IMR-90 (cell line): ENCODE measurements at regions not wholly inside any gene's neighbourhood (a gene's known extent, or its start where the extent isn't known, plus 50 kb on each side); places are given as distances from the start of the nearest gene placed in this dataset.

Source experiments
- ATAC-seq: fragments of 200-7000 bp; cut with Tn5 transposase; 2 replicates; pipeline ENCODE4 v1.9.1; 2020; ENCODE audit warnings: low read depth, mild to moderate bottlenecking, moderate library complexity
- BruUV-seq: library from RNA; stranded (reverse); fragments of 400-500 nt; replicated peaks from 2 replicates; lab custom pipeline; 2021; lab: Mats Ljungman, UMichigan
- CTCF ChIA-PET: fragments of 300-600 bp; formaldehyde crosslinking; extraction: SDS; loops from one replicate; lab custom pipeline; 2021; ENCODE audit warnings: antibody characterized with exemption; lab: Yijun Ruan, JAX
- POLR2A ChIA-PET: fragments of 300-600 bp; sonication (Branson Sonifier 250); formaldehyde crosslinking; loops from one replicate; lab custom pipeline; 2022; ENCODE audit warnings: antibody characterized with exemption; ENCODE audit not compliant: unreplicated experiment; lab: Charles Lee
- DNase-seq: peaks from one replicate; pipeline ENCODE4 v3.0.0; 2013
- H2AFZ ChIP-seq: replicated peaks from 2 replicates; pipeline ENCODE3; 2013; ENCODE audit warnings: low read length, mild to moderate bottlenecking; ENCODE audit not compliant: poor library complexity
- H2AK5ac ChIP-seq: 2 replicates; pipeline ENCODE4 v1.6.1; 2013; ENCODE audit warnings: low read depth, low read length, inconsistent platforms
- H2AK9ac ChIP-seq: replicated peaks from 2 replicates; pipeline ENCODE3; 2013; ENCODE audit warnings: mild to moderate bottlenecking, low read depth, low read length, moderate library complexity; ENCODE audit not compliant: poor library complexity
- H2BK120ac ChIP-seq: 2 replicates; pipeline ENCODE4 v1.6.1; 2013; ENCODE audit warnings: low read depth, low read length, inconsistent platforms
- H2BK15ac ChIP-seq: 3 replicates; pipeline ENCODE4 v1.6.1; 2013; ENCODE audit warnings: low read depth, low read length, inconsistent platforms
- H2BK20ac ChIP-seq: 2 replicates; pipeline ENCODE4 v1.6.1; 2013; ENCODE audit warnings: low read depth, mild to moderate bottlenecking, inconsistent platforms, low read length, moderate library complexity
- H2BK5ac ChIP-seq: 2 replicates; pipeline ENCODE4 v1.6.1; 2013; ENCODE audit warnings: mild to moderate bottlenecking, low read depth, low read length, inconsistent platforms; ENCODE audit not compliant: poor library complexity, severe bottlenecking
- H3K14ac ChIP-seq: replicated peaks from 2 replicates; pipeline ENCODE4 v1.6.1; 2013; ENCODE audit warnings: low read depth, low read length, inconsistent platforms
- H3K18ac ChIP-seq: 2 replicates; pipeline ENCODE4 v1.6.1; 2013; ENCODE audit warnings: low read depth, low read length, control low read depth
- H3K23ac ChIP-seq: 2 replicates; pipeline ENCODE4 v1.6.1; 2013; ENCODE audit warnings: low read depth, low read length, inconsistent platforms
- H3K27ac ChIP-seq: 2 replicates; pipeline ENCODE4 v1.5.1; 2013; ENCODE audit warnings: mild to moderate bottlenecking, control low read depth, low read length; ENCODE audit not compliant: insufficient read depth
- H3K27me3 ChIP-seq: 2 replicates; pipeline ENCODE4 v1.6.1; 2013; ENCODE audit warnings: low read length; ENCODE audit not compliant: control insufficient read depth, insufficient read depth
- H3K36me3 ChIP-seq: 2 replicates; pipeline ENCODE4 v1.6.1; 2013; ENCODE audit warnings: low read length, mixed read lengths; ENCODE audit not compliant: control insufficient read depth, insufficient read depth
- H3K4ac ChIP-seq: 2 replicates; pipeline ENCODE4 v1.6.1; 2013; ENCODE audit warnings: low read depth, low read length, inconsistent platforms
- H3K4me1 ChIP-seq: 2 replicates; pipeline ENCODE4 v1.6.1; 2013; ENCODE audit warnings: low read length, mixed read lengths; ENCODE audit not compliant: control insufficient read depth, insufficient read depth
- H3K4me2 ChIP-seq: 2 replicates; pipeline ENCODE4 v1.6.1; 2013; ENCODE audit warnings: low read depth, mild to moderate bottlenecking, control low read depth, low read length, moderate library complexity
- H3K4me3 ChIP-seq: 2 replicates; pipeline ENCODE4 v1.5.1; 2013; ENCODE audit warnings: low read depth, mild to moderate bottlenecking, control low read depth, low read length, moderate library complexity; ENCODE audit not compliant: insufficient read depth
- H3K56ac ChIP-seq: 2 replicates; pipeline ENCODE4 v1.6.1; 2013; ENCODE audit warnings: low read length, inconsistent platforms; ENCODE audit not compliant: insufficient read depth; ENCODE audit errors: extremely low read depth
- H3K79me1 ChIP-seq, 2 experiments: 2 replicates each; pipeline ENCODE4 v1.6.1; 2013; ENCODE audit warnings: low read length in 2 of 2, inconsistent platforms in 1 of 2, low read depth in 1 of 2
- H3K9ac ChIP-seq: 2 replicates; pipeline ENCODE4 v1.6.1; 2013; ENCODE audit warnings: low read depth, low read length, control low read depth
- H3K9me1 ChIP-seq: 2 replicates; pipeline ENCODE4 v1.6.1; 2013; ENCODE audit warnings: low read length, inconsistent platforms; ENCODE audit not compliant: insufficient read depth
- H3K9me3 ChIP-seq: 2 replicates; pipeline ENCODE4 v1.6.1; 2013; ENCODE audit warnings: low read length; ENCODE audit not compliant: control insufficient read depth, insufficient read depth
- H4K20me1 ChIP-seq: 2 replicates; pipeline ENCODE4 v1.6.1; 2013; ENCODE audit warnings: low read length, inconsistent platforms; ENCODE audit not compliant: insufficient read depth
- H4K5ac ChIP-seq: 2 replicates; pipeline ENCODE4 v1.6.1; 2013; ENCODE audit warnings: mild to moderate bottlenecking, low read depth, low read length, control low read depth
- H4K8ac ChIP-seq, 2 experiments: 2 replicates each; pipeline ENCODE4 v1.6.1; 2013; ENCODE audit warnings: low read depth in 2 of 2, low read length in 2 of 2, control low read depth in 1 of 2, inconsistent platforms in 1 of 2
- H4K91ac ChIP-seq: 2 replicates; pipeline ENCODE4 v1.6.1; 2013; ENCODE audit warnings: low read depth, low read length, inconsistent platforms; ENCODE audit not compliant: insufficient read depth
- CEBPB ChIP-seq: IDR thresholded peaks from 2 replicates; pipeline ENCODE4 v1.6.1; 2012; ENCODE audit warnings: low read depth, low read length, improper control_type of control experiment
- CHD1 ChIP-seq: IDR thresholded peaks from 2 replicates; pipeline ENCODE4 v1.6.1; 2012; ENCODE audit warnings: low read depth, low read length, improper control_type of control experiment
- MAFK ChIP-seq: IDR thresholded peaks from 2 replicates; pipeline ENCODE4 v1.6.1; 2012; ENCODE audit warnings: low read depth, low read length, improper control_type of control experiment
- MAZ ChIP-seq: IDR thresholded peaks from 2 replicates; pipeline ENCODE4 v1.6.1; 2012; ENCODE audit warnings: low read depth, mild to moderate bottlenecking, low read length, improper control_type of control experiment, moderate library complexity, borderline replicate concordance
- NFE2L2 ChIP-seq: fragments of 150-350 bp; IDR thresholded peaks from 2 replicates; pipeline ENCODE4 v1.6.1; 2016; ENCODE audit warnings: low read depth, mild to moderate bottlenecking, low read length
- RCOR1 ChIP-seq: IDR thresholded peaks from 2 replicates; pipeline ENCODE4 v1.6.1; 2012; ENCODE audit warnings: mild to moderate bottlenecking, low read length, improper control_type of control experiment; ENCODE audit not compliant: insufficient replicate concordance
- RFX5 ChIP-seq: IDR thresholded peaks from 2 replicates; pipeline ENCODE4 v1.8.0; 2012; ENCODE audit warnings: low read depth, mild to moderate bottlenecking, low read length, moderate library complexity
- SMC3 ChIP-seq: fragments of 150-350 bp; IDR thresholded peaks from 2 replicates; pipeline ENCODE4 v1.6.1; 2016; ENCODE audit warnings: low read depth, mild to moderate bottlenecking, antibody characterized with exemption, low read length, moderate library complexity
- USF2 ChIP-seq: fragments of 150-350 bp; IDR thresholded peaks from 2 replicates; pipeline ENCODE4 v1.6.1; 2017; ENCODE audit warnings: mild to moderate bottlenecking, antibody characterized with exemption, low read length, low read depth
- WGBS, 2 experiments: methylation state at CpG; one replicate each; pipeline versions ENCODE4 v1.1.5 to v1.1.7; 2013; ENCODE audit warnings: missing lambda C conversion rate in 2 of 2; ENCODE audit not compliant: insufficient read length in 1 of 2; ENCODE audit errors: extremely low coverage in 2 of 2; 5-methylcytosine and 5-hydroxymethylcytosine counted together
- dilution Hi-C: fragments of 300-500 bp; cut with HindIII; formaldehyde crosslinking; loops from one replicate; pipeline ENCODE4 v1.14.3; 2018; ENCODE audit warnings: low sequenced_read_pairs; ENCODE audit not compliant: unreplicated experiment
- in situ Hi-C: fragments of 300-500 bp; cut with MboI; formaldehyde crosslinking; loops from 3 replicates; pipeline ENCODE4 v1.14.3; 2019; ENCODE audit warnings: low sequenced_read_pairs, inconsistent platforms, mixed read lengths
- intact Hi-C: fragments of 100-400 bp; cut with micrococcal nuclease; formaldehyde crosslinking; loops from 2 replicates; pipeline ENCODE4 v1.10.0; 2022
- TF ChIP-seq, protein P1 (sequence below): conservative IDR thresholded peaks from 2 replicates; pipeline ENCODE4 v1.5.1; 2012; ENCODE audit warnings: mild to moderate bottlenecking, low read depth, low read length, improper control_type of control experiment
- TF ChIP-seq, protein P2 (sequence below): fragments of 150-350 bp; IDR thresholded peaks from 2 replicates; pipeline ENCODE4 v1.6.1; 2016; ENCODE audit warnings: low read depth, mild to moderate bottlenecking, low read length, moderate library complexity, borderline replicate concordance

DNA sequence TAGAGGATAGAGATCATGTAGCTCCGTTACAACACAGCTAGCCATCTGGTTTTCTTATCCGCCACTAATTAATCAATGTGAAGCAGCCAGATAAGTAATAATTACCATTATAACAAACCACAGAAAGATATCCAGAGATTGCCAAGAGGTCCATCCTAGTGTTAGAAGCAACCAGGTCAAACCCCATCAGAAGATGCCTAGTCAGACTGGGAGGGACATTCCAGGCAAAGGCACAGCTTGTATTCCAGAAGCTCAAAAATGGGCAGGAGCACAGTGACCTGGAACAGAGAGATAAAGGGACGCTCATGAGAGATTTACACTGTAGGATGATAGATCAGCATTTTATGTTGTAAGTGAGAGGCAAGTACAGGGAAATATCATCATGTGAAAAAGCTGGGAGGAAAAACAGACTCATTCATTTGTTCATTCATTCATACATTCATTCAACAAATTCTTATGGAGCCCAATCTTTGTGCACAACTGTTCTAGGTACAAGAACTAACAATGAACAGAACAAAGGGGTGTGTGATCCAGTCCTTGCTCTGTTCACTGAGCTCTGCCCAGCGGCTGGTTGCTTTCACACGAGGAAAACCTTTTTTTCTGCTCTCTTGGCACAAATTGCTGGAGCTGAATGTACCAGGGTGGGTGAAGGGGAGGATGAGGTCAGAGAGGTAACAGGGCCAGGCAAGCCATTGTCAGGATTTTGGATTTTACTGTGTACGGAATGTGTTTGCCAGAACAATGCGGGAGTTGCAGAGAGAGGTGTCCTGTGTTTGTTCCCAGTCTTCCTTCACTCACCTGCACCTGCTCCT is 240.8 kb upstream of the FGGY start (continued):
- no peak for TF ChIP-seq RCOR1

DNA sequence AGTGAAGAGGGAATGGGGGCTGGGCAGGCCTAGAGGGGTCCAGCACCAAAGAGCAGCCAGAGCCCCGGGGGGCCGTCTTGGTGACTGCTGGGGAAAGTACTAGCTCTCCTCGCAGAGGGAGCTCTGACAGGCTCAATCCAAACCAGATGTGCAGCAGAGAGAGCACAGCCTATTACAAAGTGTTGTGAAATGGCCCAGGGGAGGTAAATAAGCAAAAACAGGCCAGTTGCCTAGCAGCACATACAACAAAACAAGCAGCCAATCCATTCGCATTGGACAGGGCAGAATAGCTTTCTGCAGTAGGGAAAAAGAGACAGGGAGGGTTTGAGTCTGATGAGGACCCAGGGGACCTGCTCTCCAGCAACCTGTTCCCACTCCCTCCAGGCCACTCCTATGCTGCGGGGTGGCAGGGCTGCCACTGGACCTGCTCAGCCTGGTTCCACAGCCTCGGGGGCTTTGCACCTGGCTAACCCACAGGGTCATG is 239.6 kb upstream of the FGGY start:
- Histone ChIP-seq H3K9ac (no peak overlapping the region), H3K4me2 (no peak overlapping the region; the same call in 1 of the 2 replicates), H3K27ac (no peak overlapping the region), H3K4me3 (no peak overlapping the region), H2AK5ac (no peak overlapping the region), H2AK9ac (peak overlapping the region; percentile 43), H3K9me1 (peaks cover 2% of the 10 kb centered on the region; the same call in 1 of the 2 replicates), H3K79me1 (no peaks in the 10 kb centered on the region), H2BK120ac (no peak overlapping the region), H3K4me1 (peaks cover 2% of the 10 kb centered on the region; the same call in 1 of the 2 replicates), H2BK5ac (no peak overlapping the region), H4K8ac (no peak overlapping the region), H3K4ac (no peak overlapping the region), H2AFZ (peak overlapping the region; percentile 64), H4K91ac (no peak overlapping the region), H2BK20ac (no peak overlapping the region), H4K20me1 (no peaks in the 10 kb centered on the region), H3K36me3 (no peaks in the 10 kb centered on the region), H3K27me3 (no peaks in the 10 kb centered on the region), H3K56ac (no peak overlapping the region), H3K14ac (no peak overlapping the region), H4K5ac (no peak overlapping the region), H2BK15ac (no peak overlapping the region; the same call in 2 of the 3 replicates), H3K23ac (peak overlapping the region; percentile 20; the same call in 1 of the 2 replicates), H3K18ac (no peak overlapping the region; the same call in 1 of the 2 replicates), H3K9me3 (no peaks in the 10 kb centered on the region)
- DNase-seq, result peak; percentile 93
- ChIA-PET CTCF (interaction anchor here (1.1 to 1.4 kb wide), 2 partner anchors 9 to 14 kb away, joined by 3 read pairs; no protein-coding TSS in a partner anchor), POLR2A (no interaction called here)
- BruUV-seq, result no TSS peak
- in situ Hi-C loops (no loop called here), intact Hi-C loops (loop anchor here (1.0 to 5.0 kb wide), 2 partner anchors 155 to 272 kb away; no protein-coding TSS in a partner anchor), dilution Hi-C loops (no loop called here)
- peak; percentile 76 for ATAC-seq
- WGBS, 2 experiments, result 0% methylated on average over 2 of the region's 6 CpGs; no CpG with 5 or more reads in 1 of the 2 experiments
- TF ChIP-seq CEBPB (peak; percentile 97), USF2 (no peak), NFE2L2 (no peak), CHD1 (no peak), RFX5 (no peak), MAFK (no peak), SMC3 (peak; percentile 29; the same call in 1 of the 2 replicates), MAZ (no peak)
- TF ChIP-seq, protein P1, sequence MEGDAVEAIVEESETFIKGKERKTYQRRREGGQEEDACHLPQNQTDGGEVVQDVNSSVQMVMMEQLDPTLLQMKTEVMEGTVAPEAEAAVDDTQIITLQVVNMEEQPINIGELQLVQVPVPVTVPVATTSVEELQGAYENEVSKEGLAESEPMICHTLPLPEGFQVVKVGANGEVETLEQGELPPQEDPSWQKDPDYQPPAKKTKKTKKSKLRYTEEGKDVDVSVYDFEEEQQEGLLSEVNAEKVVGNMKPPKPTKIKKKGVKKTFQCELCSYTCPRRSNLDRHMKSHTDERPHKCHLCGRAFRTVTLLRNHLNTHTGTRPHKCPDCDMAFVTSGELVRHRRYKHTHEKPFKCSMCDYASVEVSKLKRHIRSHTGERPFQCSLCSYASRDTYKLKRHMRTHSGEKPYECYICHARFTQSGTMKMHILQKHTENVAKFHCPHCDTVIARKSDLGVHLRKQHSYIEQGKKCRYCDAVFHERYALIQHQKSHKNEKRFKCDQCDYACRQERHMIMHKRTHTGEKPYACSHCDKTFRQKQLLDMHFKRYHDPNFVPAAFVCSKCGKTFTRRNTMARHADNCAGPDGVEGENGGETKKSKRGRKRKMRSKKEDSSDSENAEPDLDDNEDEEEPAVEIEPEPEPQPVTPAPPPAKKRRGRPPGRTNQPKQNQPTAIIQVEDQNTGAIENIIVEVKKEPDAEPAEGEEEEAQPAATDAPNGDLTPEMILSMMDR, result no peak
- TF ChIP-seq, protein P2, sequence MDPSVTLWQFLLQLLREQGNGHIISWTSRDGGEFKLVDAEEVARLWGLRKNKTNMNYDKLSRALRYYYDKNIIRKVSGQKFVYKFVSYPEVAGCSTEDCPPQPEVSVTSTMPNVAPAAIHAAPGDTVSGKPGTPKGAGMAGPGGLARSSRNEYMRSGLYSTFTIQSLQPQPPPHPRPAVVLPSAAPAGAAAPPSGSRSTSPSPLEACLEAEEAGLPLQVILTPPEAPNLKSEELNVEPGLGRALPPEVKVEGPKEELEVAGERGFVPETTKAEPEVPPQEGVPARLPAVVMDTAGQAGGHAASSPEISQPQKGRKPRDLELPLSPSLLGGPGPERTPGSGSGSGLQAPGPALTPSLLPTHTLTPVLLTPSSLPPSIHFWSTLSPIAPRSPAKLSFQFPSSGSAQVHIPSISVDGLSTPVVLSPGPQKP, result no peak
